Activated T-helper 1 cell treated with anti-CD3 and anti-CD28 coated beads, Interleukin-12 subunit alpha, Interleukin-12 subunit beta, Interleukin-2, Interleukin-4 antibody, amounts not matched to agents 30 ng/mL and 10 ng/mL and 1 ng/mL, durations not matched to agents 14 hours and 24 hours and 36 hours (primary cell): ENCODE measurements at regions not wholly inside any gene's neighbourhood (a gene's known extent, or its start where the extent isn't known, plus 50 kb on each side); places are given as distances from the start of the nearest gene placed in this dataset.

Source experiments
- DNase-seq: peaks from one replicate; pipeline ENCODE4 v3.0.0; 2021; ENCODE audit warnings: low spot score
- H3K27ac Mint-ChIP-seq: one replicate; pipeline ENCODE4 v1.8.0; 2021; ENCODE audit warnings: mild to moderate bottlenecking, mixed read lengths
- H3K27me3 Mint-ChIP-seq: one replicate; pipeline ENCODE4 v1.8.0; 2022; ENCODE audit warnings: mild to moderate bottlenecking, moderate library complexity, mixed read lengths; ENCODE audit not compliant: insufficient read depth
- H3K36me3 Mint-ChIP-seq: one replicate; pipeline ENCODE4 v1.8.0; 2021; ENCODE audit warnings: low read depth, mixed read lengths
- H3K4me1 Mint-ChIP-seq: one replicate; pipeline ENCODE4 v1.8.0; 2021; ENCODE audit warnings: low read depth, mixed read lengths
- H3K4me3 Mint-ChIP-seq: one replicate; pipeline ENCODE4 v1.8.0; 2021; ENCODE audit warnings: mild to moderate bottlenecking, moderate library complexity, mixed read lengths
- H3K9me3 Mint-ChIP-seq: one replicate; pipeline ENCODE4 v1.8.0; 2021; ENCODE audit warnings: mixed read lengths
- intact Hi-C: fragments of 100-400 bp; cut with micrococcal nuclease; formaldehyde crosslinking; loops from one replicate; pipeline ENCODE4 v1.15.1; 2024

DNA sequence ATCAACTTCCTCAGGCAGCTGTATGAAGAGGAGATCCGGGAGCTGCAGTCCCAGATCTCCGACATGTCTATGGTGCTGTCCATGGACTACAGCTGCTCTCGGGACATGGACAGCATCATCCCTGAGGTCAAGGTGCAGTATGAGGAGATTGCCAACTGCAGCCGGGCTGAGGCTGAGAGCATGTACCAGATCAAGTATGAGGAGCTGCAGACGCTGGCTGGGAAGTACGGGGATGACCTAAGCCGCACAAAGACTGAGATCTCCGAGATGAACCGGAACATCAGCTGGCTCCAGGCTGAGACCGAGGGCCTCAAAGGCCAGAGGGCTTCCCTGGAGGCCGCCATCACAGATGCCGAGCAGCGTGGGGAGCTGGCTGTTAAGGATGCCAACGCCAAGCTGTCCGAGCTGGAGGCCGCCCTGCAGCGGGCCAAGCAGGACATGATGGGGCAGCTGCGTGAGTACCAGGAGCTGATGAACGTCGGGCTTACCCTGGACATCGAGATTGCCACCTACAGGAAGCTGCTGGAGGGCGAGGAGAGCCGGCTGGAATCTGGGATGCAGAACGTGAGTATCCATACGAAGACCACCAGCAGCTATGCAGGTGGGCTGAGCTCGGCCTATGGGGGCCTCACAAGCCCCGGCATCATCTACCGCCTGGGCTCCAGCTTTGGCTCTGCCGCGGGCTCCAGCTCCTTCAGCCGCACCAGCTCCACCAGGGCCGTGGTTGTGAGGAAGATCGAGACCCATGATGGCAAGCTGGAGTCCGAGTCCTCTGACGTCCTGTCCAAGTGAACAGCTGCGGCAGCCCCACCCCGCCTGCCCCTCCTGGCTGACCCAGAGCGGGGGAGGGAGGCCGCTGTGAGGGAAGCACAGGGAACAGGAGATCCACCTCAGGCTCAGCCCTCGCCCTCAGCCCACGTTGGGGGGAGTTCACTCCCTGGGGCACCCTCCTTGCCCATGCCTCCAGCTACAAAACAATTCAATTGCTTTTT, 84.0 kb downstream of the SEC61B start:
- intact Hi-C loops = no loop called here
- Mint-ChIP-seq H3K4me3 (no peak overlapping the region), H3K27me3 (peaks cover 19% of the 10 kb centered on the region), H3K36me3 (no peaks in the 10 kb centered on the region), H3K27ac (no peak overlapping the region), H3K4me1 (peaks cover 5% of the 10 kb centered on the region), H3K9me3 (no peaks in the 10 kb centered on the region)
- no peak for DNase-seq

DNA sequence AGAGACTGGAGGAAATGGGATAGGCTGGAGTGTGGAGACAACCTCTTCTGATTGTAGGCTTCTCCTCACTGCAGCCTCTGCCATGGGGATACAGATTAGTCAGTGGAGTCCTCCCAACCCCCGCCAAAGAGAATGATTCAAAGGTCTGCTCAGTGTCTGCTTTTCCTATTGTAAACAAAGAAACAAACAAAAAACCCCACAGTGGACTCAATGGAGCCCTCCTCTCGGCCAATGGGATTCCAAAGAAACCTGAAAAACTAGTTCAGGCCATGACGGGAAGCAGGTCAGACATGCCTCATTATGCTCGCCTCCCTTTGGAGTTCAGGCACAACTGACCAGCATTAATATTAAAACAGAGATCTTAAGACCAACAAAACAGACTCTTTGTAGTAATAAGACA, 85.8 kb downstream of the SEC61B start:
- H3K36me3 Mint-ChIP-seq = no peaks in the 10 kb centered on the region
- no peak for DNase-seq
- H3K4me1 Mint-ChIP-seq = no peaks in the 10 kb centered on the region
- H3K27me3 Mint-ChIP-seq = peaks cover 9% of the 10 kb centered on the region
- H3K9me3 Mint-ChIP-seq = no peaks in the 10 kb centered on the region
- H3K27ac Mint-ChIP-seq = no peak overlapping the region
- no peak overlapping the region for H3K4me3 Mint-ChIP-seq
- intact Hi-C loops = no loop called here

DNA sequence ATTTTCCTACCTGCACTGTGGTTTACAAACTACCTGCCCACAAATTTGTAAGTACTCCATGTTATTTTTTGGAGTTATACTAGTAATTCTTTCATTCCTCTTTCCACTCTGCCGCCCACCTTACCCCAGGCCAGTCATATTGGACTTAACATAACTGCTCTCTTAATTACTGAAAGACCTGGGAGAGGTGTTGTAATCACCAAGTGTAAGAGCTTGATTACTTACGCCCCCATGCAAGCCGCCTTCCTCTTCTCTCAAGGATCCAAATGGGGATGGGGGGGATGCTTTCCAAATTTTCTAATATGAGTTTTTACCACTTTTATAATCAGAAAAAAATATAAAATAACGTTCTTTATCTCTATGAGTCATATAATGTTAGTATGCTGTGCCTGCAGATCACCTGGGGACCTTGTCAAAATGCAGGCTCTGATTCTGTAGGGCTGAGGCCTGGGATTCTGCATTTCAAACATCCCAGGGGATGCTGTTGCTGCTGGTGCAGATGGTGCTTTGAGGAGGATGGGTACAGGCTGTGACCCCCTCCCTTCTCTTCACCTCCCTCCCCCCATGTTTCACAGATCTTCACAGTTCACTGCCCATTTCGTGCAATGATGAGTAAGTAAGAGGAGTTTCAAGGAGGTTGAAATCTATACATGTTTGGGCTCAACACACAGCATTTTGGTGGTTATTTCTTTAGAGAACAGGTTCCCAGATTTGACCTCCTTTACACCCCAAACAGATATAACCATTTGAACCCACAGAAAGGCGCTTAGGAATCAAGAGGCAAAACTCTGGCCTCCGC, 87.3 kb downstream of the SEC61B start:
- Mint-ChIP-seq H3K4me3 (no peak overlapping the region), H3K4me1 (no peaks in the 10 kb centered on the region), H3K27me3 (peaks cover 4% of the 10 kb centered on the region), H3K27ac (no peak overlapping the region), H3K9me3 (no peaks in the 10 kb centered on the region), H3K36me3 (no peaks in the 10 kb centered on the region)
- no peak for DNase-seq
- intact Hi-C loops = no loop called here

DNA sequence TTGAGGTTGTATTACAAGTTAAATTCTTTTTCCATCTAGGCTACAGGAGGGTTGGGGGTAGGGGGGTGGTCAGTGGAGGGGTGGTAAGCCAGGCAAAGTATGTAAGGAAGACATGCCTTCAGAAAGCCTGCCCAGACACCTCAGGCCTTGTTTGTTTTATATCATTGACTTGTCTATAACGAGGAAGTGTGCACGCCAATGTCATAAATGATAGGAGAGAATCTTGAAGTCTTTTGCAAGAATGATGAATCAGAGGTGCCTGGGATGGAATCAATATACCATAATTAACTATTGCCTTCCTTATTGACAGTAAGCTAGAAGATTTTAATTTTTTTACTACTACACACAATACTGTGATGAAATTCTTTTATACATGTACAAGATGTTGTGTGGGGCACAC, 90.7 kb downstream of the SEC61B start:
- Mint-ChIP-seq H3K27me3 (peaks cover 4% of the 10 kb centered on the region), H3K9me3 (no peaks in the 10 kb centered on the region), H3K4me3 (no peak overlapping the region), H3K36me3 (no peaks in the 10 kb centered on the region), H3K27ac (no peak overlapping the region), H3K4me1 (no peaks in the 10 kb centered on the region)
- no peak for DNase-seq
- intact Hi-C loops = no loop called here

DNA sequence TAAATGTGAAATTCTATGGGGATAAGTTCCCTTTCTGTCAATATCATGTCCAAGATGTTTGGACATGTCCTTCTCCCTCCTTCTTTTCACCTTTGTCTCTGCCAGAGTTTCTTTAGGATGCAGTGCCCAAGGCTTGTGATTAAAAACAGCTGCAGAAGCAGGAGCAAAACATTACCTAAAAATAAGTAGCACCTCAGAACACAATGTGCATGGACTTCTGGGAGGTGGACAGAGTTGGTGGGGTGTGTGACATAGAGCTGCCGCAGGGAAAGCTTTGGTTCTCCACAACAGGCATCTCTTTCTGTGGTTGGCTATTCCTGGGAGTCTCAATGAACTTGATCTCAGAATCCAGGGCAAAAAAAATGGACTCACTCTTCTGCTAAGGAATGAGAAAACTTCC, 97.0 kb downstream of the SEC61B start:
- Mint-ChIP-seq H3K27ac (no peak overlapping the region), H3K4me1 (no peaks in the 10 kb centered on the region), H3K36me3 (no peaks in the 10 kb centered on the region), H3K9me3 (no peaks in the 10 kb centered on the region), H3K27me3 (peaks cover 20% of the 10 kb centered on the region), H3K4me3 (no peak overlapping the region)
- no peak for DNase-seq
- intact Hi-C loops = no loop called here

- Mint-ChIP-seq H3K4me1 (no peaks in the 10 kb centered on the region), H3K4me3 (no peak overlapping the region), H3K9me3 (no peaks in the 10 kb centered on the region), H3K27ac (no peak overlapping the region), H3K27me3 (peaks cover 19% of the 10 kb centered on the region), H3K36me3 (no peaks in the 10 kb centered on the region)
- DNase-seq = no peak
- intact Hi-C loops = no loop called here
Observed at GRCh38 chr9:99322299-99322698, 100.2 kb downstream of the SEC61B start.

GRCh38 chr9:99326112-99326916, 104.2 kb downstream of the SEC61B start:
- no peak overlapping the region for H3K4me3 Mint-ChIP-seq
- intact Hi-C loops = no loop called here
- no peak overlapping the region for H3K27ac Mint-ChIP-seq
- DNase-seq = no peak
- H3K27me3 Mint-ChIP-seq = peaks cover 11% of the 10 kb centered on the region
- H3K4me1 Mint-ChIP-seq = no peaks in the 10 kb centered on the region
- H3K36me3 Mint-ChIP-seq = no peaks in the 10 kb centered on the region
- no peaks in the 10 kb centered on the region for H3K9me3 Mint-ChIP-seq

DNA sequence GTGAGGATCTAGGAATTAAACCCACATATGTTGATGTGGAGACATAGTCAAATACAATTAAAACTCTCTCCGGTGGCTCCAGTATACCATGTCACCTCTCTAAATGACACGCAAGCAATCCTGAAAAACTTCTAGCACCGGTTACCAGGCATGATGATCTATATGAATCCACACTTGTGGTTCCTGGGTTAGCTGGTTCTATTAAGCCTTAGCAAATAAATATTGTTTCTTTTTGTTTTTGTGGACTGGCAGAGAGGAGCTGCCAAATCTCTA, 104.8 kb downstream of the SEC61B start:
- no peak overlapping the region for H3K4me3 Mint-ChIP-seq
- H3K27me3 Mint-ChIP-seq = peaks cover 6% of the 10 kb centered on the region
- no peaks in the 10 kb centered on the region for H3K9me3 Mint-ChIP-seq
- no peak overlapping the region for H3K27ac Mint-ChIP-seq
- intact Hi-C loops = no loop called here
- no peak for DNase-seq
- no peaks in the 10 kb centered on the region for H3K4me1 Mint-ChIP-seq
- H3K36me3 Mint-ChIP-seq = no peaks in the 10 kb centered on the region

GRCh38 chr9:99327667-99328066, 105.6 kb downstream of the SEC61B start:
- Mint-ChIP-seq H3K4me1 (no peaks in the 10 kb centered on the region), H3K36me3 (no peaks in the 10 kb centered on the region), H3K27ac (no peak overlapping the region), H3K9me3 (no peaks in the 10 kb centered on the region), H3K27me3 (peaks cover 5% of the 10 kb centered on the region), H3K4me3 (no peak overlapping the region)
- DNase-seq = no peak
- intact Hi-C loops = no loop called here

- no peaks in the 10 kb centered on the region for H3K9me3 Mint-ChIP-seq
- no peak overlapping the region for H3K4me3 Mint-ChIP-seq
- H3K4me1 Mint-ChIP-seq = no peaks in the 10 kb centered on the region
- no peaks in the 10 kb centered on the region for H3K36me3 Mint-ChIP-seq
- intact Hi-C loops = no loop called here
- no peak overlapping the region for H3K27ac Mint-ChIP-seq
- H3K27me3 Mint-ChIP-seq = peaks cover 10% of the 10 kb centered on the region
- DNase-seq = no peak
Observed at GRCh38 chr9:99335280-99335679, 113.2 kb downstream of the SEC61B start.

DNA sequence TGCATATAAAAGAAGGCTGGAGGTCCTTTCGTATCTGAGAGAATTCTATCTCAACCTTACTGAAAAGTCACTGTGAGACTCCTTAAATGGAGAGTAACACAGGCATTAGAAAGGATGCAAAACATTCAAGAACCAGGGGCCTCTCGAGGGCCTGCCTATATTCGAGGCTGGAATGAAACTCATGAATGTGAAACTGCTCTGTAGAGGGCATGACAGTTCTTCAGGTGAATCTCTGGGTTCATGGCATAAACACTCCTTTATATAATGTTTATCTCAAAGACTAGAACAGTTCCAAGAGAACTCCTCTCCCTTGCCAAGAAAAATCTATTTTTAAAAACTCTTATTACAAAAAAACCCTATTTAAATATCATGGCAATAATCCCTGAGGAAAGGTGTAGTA, 113.9 kb downstream of the SEC61B start:
- intact Hi-C loops = no loop called here
- Mint-ChIP-seq H3K36me3 (no peaks in the 10 kb centered on the region), H3K9me3 (no peaks in the 10 kb centered on the region), H3K4me3 (no peak overlapping the region), H3K4me1 (no peaks in the 10 kb centered on the region), H3K27ac (no peak overlapping the region), H3K27me3 (peaks cover 10% of the 10 kb centered on the region)
- DNase-seq = no peak

GRCh38 chr9:99336531-99336930, 114.4 kb downstream of the SEC61B start:
- H3K4me1 Mint-ChIP-seq = no peaks in the 10 kb centered on the region
- H3K4me3 Mint-ChIP-seq = no peak overlapping the region
- peaks cover 10% of the 10 kb centered on the region for H3K27me3 Mint-ChIP-seq
- no peaks in the 10 kb centered on the region for H3K36me3 Mint-ChIP-seq
- intact Hi-C loops = no loop called here
- no peak overlapping the region for H3K27ac Mint-ChIP-seq
- DNase-seq = no peak
- no peaks in the 10 kb centered on the region for H3K9me3 Mint-ChIP-seq

GRCh38 chr9:99340281-99340680, 118.2 kb downstream of the SEC61B start:
- Mint-ChIP-seq H3K27ac (no peak overlapping the region), H3K27me3 (peaks cover 9% of the 10 kb centered on the region), H3K9me3 (no peaks in the 10 kb centered on the region), H3K36me3 (no peaks in the 10 kb centered on the region), H3K4me3 (no peak overlapping the region), H3K4me1 (no peaks in the 10 kb centered on the region)
- intact Hi-C loops = no loop called here
- no peak for DNase-seq
